Type B pancreatic cell (in vitro differentiated cells): ENCODE measurements at regions not wholly inside any gene's neighbourhood (a gene's known extent, or its start where the extent isn't known, plus 50 kb on each side); places are given as distances from the start of the nearest gene placed in this dataset.

Experiments
- DNase-seq: peaks from one replicate; pipeline ENCODE4 v3.0.0; 2021; ENCODE audit warnings: mixed read lengths; ENCODE audit not compliant: unreplicated experiment; ENCODE audit errors: extremely low spot score
- H3K27ac Mint-ChIP-seq: 2 replicates; pipeline ENCODE4 v1.8.0; 2021; ENCODE audit warnings: mild to moderate bottlenecking, mixed read lengths
- H3K27me3 Mint-ChIP-seq: 2 replicates; pipeline ENCODE4 v1.8.0; 2021; ENCODE audit warnings: mixed read lengths
- H3K36me3 Mint-ChIP-seq: 2 replicates; pipeline ENCODE4 v1.8.0; 2021; ENCODE audit warnings: mixed read lengths
- H3K4me1 Mint-ChIP-seq: one replicate; pipeline ENCODE4 v1.8.0; 2021; ENCODE audit warnings: mixed read lengths; ENCODE audit not compliant: unreplicated experiment
- H3K4me3 Mint-ChIP-seq: 2 replicates; pipeline ENCODE4 v1.8.0; 2021; ENCODE audit warnings: mild to moderate bottlenecking, mixed read lengths
- H3K9me3 Mint-ChIP-seq: 2 replicates; pipeline ENCODE4 v1.8.0; 2021; ENCODE audit warnings: mixed read lengths
- CTCF ChIP-seq: fragments of 200-600 bp; sonication (generic); conservative IDR thresholded peaks from 2 replicates; pipeline ENCODE4 v1.5.0; 2021; ENCODE audit warnings: antibody characterized with exemption, mild to moderate bottlenecking

DNA sequence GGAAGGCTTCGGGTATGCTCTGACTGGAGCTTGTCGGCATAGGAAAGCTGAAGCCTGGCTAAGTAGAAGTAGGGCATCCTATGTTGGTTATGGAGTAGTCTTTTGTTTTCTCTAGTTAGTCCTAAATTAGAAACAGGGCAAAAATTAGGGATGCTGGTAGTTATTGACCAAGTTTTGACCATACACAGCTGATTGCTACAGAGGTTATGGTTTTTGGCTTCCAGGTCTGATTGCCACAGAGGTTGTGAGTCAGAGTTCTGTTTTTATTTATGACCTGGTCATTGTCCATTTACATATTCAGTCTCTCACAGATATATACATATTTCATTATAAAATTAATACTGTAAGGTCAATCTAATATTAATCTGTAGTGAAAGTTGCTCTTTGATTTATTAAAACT lies 219.2 kb downstream of the FSCB start:
- no peak for DNase-seq
- no peaks in the 10 kb centered on the region for H3K36me3 Mint-ChIP-seq
- no peak overlapping the region for H3K4me3 Mint-ChIP-seq
- H3K4me1 Mint-ChIP-seq: no peaks in the 10 kb centered on the region
- no peak for TF ChIP-seq CTCF
- H3K27me3 Mint-ChIP-seq: no peaks in the 10 kb centered on the region
- H3K9me3 Mint-ChIP-seq: no peaks in the 10 kb centered on the region
- no peak overlapping the region for H3K27ac Mint-ChIP-seq

GRCh38 chr14:44286201-44286600 lies 220.9 kb downstream of the FSCB start:
- H3K36me3 Mint-ChIP-seq: no peaks in the 10 kb centered on the region
- DNase-seq: no peak
- no peaks in the 10 kb centered on the region for H3K4me1 Mint-ChIP-seq
- no peaks in the 10 kb centered on the region for H3K27me3 Mint-ChIP-seq
- no peak for TF ChIP-seq CTCF
- H3K4me3 Mint-ChIP-seq: no peak overlapping the region
- no peaks in the 10 kb centered on the region for H3K9me3 Mint-ChIP-seq
- no peak overlapping the region for H3K27ac Mint-ChIP-seq

DNA sequence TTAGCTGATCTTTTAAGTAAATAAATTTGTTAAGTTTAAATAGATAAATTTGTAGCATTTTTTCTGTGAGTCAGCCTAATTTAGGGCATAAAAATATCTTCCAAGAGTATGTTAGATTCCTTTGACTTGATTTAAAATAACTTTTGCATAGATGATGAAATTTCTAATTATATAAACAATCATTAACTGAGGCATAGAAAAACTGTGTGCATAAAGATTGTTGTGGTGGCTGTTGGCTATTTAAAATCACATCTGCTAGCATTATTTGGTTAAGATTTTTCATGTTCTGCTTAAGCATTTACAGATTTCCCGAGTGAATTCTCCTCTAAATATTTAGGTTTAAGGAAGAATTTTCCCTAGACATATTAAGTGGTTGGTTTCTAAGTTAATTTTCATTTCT lies 223.2 kb downstream of the FSCB start:
- no peak for TF ChIP-seq CTCF
- H3K27me3 Mint-ChIP-seq: no peaks in the 10 kb centered on the region
- no peak for DNase-seq
- H3K4me3 Mint-ChIP-seq: no peak overlapping the region
- no peak overlapping the region for H3K27ac Mint-ChIP-seq
- no peaks in the 10 kb centered on the region for H3K36me3 Mint-ChIP-seq
- no peaks in the 10 kb centered on the region for H3K9me3 Mint-ChIP-seq
- H3K4me1 Mint-ChIP-seq: no peaks in the 10 kb centered on the region

GRCh38 chr14:44279357-44279756 lies 227.7 kb downstream of the FSCB start:
- Mint-ChIP-seq H3K27ac (no peak overlapping the region), H3K9me3 (no peaks in the 10 kb centered on the region), H3K27me3 (no peaks in the 10 kb centered on the region), H3K4me3 (no peak overlapping the region), H3K36me3 (no peaks in the 10 kb centered on the region), H3K4me1 (no peaks in the 10 kb centered on the region)
- DNase-seq: no peak
- no peak for TF ChIP-seq CTCF

DNA sequence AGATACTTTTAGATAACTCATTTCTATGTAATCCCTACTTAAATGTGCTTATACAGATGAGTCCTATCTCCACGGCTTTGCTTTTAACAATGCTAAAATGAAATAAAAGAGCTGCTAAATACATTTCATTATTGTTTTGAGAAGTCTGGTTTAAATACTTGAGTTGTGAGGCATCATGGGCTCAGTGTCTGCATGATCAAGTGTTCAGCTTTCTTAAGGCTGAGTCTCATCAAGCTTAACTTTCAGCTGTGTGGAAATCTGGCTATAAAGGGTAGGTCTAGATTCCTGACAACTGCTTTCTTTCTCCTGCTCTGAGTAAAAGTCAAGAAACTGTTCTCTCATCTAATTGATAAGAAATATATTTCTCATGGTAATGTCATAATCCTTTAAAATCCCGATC lies 235.4 kb downstream of the FSCB start:
- no peaks in the 10 kb centered on the region for H3K4me1 Mint-ChIP-seq
- H3K9me3 Mint-ChIP-seq: no peaks in the 10 kb centered on the region
- no peak for TF ChIP-seq CTCF
- no peaks in the 10 kb centered on the region for H3K36me3 Mint-ChIP-seq
- no peak overlapping the region for H3K27ac Mint-ChIP-seq
- H3K4me3 Mint-ChIP-seq: no peak overlapping the region
- no peak for DNase-seq
- H3K27me3 Mint-ChIP-seq: no peaks in the 10 kb centered on the region

DNA sequence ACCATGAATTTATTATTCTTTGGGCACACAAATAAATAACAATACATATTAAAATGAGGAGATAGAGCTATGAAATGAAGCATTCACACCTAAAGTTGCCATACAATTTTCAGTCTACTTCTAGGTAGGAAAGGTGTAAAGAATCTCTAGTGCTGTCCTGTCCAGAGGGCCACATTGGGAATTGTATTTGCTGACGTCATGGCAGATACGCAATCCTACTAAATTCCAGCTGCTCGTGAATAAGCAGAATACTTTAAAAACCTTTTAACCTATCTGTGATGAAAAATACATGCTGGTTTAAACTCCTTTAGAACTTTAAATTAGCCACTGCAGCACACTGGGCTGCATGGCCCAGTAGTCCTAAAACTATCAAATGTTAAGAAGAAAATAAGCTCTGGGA lies 236.1 kb downstream of the FSCB start:
- no peak overlapping the region for H3K27ac Mint-ChIP-seq
- no peak for TF ChIP-seq CTCF
- no peaks in the 10 kb centered on the region for H3K4me1 Mint-ChIP-seq
- no peaks in the 10 kb centered on the region for H3K9me3 Mint-ChIP-seq
- no peaks in the 10 kb centered on the region for H3K36me3 Mint-ChIP-seq
- no peak overlapping the region for H3K4me3 Mint-ChIP-seq
- DNase-seq: no peak
- no peaks in the 10 kb centered on the region for H3K27me3 Mint-ChIP-seq
